Osteoblast (primary cell): ENCODE measurements at regions not wholly inside any gene's neighbourhood (a gene's known extent, or its start where the extent isn't known, plus 50 kb on each side); places are given as distances from the start of the nearest gene placed in this dataset.

ENCODE experiments used
- DNase-seq: peaks from one replicate; pipeline ENCODE4 v3.0.0; 2011; ENCODE audit warnings: low spot score, mixed read lengths; ENCODE audit not compliant: insufficient read length; ENCODE audit errors: missing footprints
- H2AFZ ChIP-seq: 2 replicates; pipeline ENCODE4 v1.6.0; 2011; ENCODE audit warnings: mild to moderate bottlenecking, low read length
- H3K27ac ChIP-seq: 2 replicates; pipeline ENCODE4 v1.5.1; 2011; ENCODE audit warnings: mild to moderate bottlenecking, low read depth, low read length, moderate library complexity
- H3K27me3 ChIP-seq: 2 replicates; pipeline ENCODE4 v1.6.0; 2012; ENCODE audit warnings: mild to moderate bottlenecking, control low read depth, inconsistent platforms, low read length, moderate library complexity; ENCODE audit not compliant: insufficient read depth
- H3K36me3 ChIP-seq: 2 replicates; pipeline ENCODE4 v1.5.1; 2011; ENCODE audit warnings: mild to moderate bottlenecking, low read length, control low read depth, moderate library complexity; ENCODE audit not compliant: insufficient read depth
- H3K4me1 ChIP-seq: 2 replicates; pipeline ENCODE4 v1.5.1; 2011; ENCODE audit warnings: mild to moderate bottlenecking, low read length, control low read depth, moderate library complexity; ENCODE audit not compliant: insufficient read depth
- H3K4me2 ChIP-seq: 2 replicates; pipeline ENCODE4 v1.6.0; 2011; ENCODE audit warnings: mild to moderate bottlenecking, low read length; ENCODE audit not compliant: insufficient read depth
- H3K4me3 ChIP-seq: fragments of 200-600 bp; sonication (generic); 3 replicates; pipeline ENCODE4 v1.5.1; 2012; ENCODE audit warnings: mild to moderate bottlenecking, low read length, inconsistent platforms; ENCODE audit not compliant: insufficient read depth
- H3K79me2 ChIP-seq: 2 replicates; pipeline ENCODE4 v1.6.0; 2012; ENCODE audit warnings: mild to moderate bottlenecking, low read length, control low read depth, inconsistent platforms; ENCODE audit not compliant: insufficient read depth
- H3K9me3 ChIP-seq: 2 replicates; pipeline ENCODE4 v1.5.1; 2011; ENCODE audit warnings: low read depth, low read length, control low read depth
- H4K20me1 ChIP-seq: 2 replicates; pipeline ENCODE4 v1.6.0; 2012; ENCODE audit warnings: mild to moderate bottlenecking, low read length, control low read depth; ENCODE audit not compliant: insufficient read depth
- TF ChIP-seq, protein P1 (sequence below): IDR thresholded peaks from 2 replicates; pipeline ENCODE4 v1.5.1; 2011; ENCODE audit warnings: mild to moderate bottlenecking, low read depth, low read length, moderate library complexity; ENCODE audit errors: extremely low read depth

DNA sequence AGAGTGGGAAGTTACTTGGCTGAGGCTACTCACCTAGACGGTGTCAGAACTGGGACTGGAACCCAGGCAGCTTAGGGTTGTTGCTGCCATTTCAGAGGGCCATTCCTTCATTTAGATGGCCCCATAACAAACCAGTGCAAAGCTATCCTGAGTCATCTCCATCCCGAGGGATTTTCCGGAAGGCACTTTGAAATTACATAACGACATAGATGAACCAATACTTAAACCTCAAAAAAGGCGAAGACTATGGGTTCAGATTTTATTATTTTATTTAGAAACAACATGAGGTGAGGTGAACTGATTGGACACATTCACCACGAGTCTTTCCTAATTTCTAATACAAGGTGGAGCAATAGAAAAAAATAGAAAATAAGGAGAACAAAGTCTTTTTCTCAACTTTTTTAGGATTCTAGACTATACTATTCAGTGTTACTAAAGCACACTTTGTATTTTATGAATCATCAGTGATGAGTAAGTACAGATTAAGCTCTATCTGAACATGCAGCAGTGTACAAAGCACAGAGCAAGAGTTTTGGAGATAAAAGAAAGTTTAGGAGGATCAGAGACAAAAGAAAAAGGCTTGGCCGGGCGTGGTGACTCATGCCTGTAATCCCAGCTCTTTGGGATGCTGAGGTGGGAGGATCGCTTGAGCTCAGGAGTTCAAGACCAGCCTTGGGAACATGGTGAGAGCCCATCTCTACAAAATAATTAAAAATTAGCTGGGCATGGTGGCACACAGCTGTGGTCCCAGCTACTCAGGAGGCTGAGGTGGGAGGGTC is 79.5 kb upstream of the SVIL start:
- Histone ChIP-seq H3K4me2 (peak overlapping the region; percentile 37), H2AFZ (no peak overlapping the region), H3K27me3 (no peaks in the 10 kb centered on the region), H3K9me3 (no peaks in the 10 kb centered on the region), H3K27ac (peak overlapping the region; percentile 62), H3K4me3 (no peak overlapping the region), H3K79me2 (peaks cover 21% of the 10 kb centered on the region), H3K4me1 (peaks cover 29% of the 10 kb centered on the region), H4K20me1 (no peaks in the 10 kb centered on the region), H3K36me3 (no peaks in the 10 kb centered on the region)
- peak; percentile 85 for DNase-seq
- TF ChIP-seq, protein P1, sequence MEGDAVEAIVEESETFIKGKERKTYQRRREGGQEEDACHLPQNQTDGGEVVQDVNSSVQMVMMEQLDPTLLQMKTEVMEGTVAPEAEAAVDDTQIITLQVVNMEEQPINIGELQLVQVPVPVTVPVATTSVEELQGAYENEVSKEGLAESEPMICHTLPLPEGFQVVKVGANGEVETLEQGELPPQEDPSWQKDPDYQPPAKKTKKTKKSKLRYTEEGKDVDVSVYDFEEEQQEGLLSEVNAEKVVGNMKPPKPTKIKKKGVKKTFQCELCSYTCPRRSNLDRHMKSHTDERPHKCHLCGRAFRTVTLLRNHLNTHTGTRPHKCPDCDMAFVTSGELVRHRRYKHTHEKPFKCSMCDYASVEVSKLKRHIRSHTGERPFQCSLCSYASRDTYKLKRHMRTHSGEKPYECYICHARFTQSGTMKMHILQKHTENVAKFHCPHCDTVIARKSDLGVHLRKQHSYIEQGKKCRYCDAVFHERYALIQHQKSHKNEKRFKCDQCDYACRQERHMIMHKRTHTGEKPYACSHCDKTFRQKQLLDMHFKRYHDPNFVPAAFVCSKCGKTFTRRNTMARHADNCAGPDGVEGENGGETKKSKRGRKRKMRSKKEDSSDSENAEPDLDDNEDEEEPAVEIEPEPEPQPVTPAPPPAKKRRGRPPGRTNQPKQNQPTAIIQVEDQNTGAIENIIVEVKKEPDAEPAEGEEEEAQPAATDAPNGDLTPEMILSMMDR = no peak

DNA sequence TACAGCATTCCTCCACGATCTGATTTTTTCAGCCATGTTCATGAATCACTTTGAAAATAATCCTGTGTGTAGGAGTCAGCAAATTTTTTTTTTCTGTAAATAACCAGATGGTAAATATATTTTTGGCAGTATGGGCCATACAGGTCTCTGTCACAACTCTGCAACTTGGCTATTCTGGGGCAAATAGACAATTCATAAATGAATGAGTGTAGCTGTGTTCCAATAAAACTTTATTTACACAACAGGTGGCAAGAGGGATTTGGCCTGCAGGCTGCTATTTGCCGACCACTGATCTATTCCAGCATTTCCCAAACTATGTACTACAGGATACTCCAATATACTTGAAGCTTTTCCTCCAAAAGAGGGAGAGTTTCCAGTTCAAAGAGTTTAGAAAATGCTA is 78.7 kb upstream of the SVIL start:
- peak overlapping the region; percentile 37 for H3K4me2 ChIP-seq
- no peaks in the 10 kb centered on the region for H4K20me1 ChIP-seq
- no peak overlapping the region for H2AFZ ChIP-seq
- no peaks in the 10 kb centered on the region for H3K9me3 ChIP-seq
- H3K79me2 ChIP-seq = peaks cover 21% of the 10 kb centered on the region
- no peak overlapping the region for H3K4me3 ChIP-seq
- peak overlapping the region; percentile 62 for H3K27ac ChIP-seq
- H3K4me1 ChIP-seq = peaks cover 24% of the 10 kb centered on the region
- no peaks in the 10 kb centered on the region for H3K27me3 ChIP-seq
- TF ChIP-seq, protein P1 = no peak
- H3K36me3 ChIP-seq = no peaks in the 10 kb centered on the region
- DNase-seq = no peak

DNA sequence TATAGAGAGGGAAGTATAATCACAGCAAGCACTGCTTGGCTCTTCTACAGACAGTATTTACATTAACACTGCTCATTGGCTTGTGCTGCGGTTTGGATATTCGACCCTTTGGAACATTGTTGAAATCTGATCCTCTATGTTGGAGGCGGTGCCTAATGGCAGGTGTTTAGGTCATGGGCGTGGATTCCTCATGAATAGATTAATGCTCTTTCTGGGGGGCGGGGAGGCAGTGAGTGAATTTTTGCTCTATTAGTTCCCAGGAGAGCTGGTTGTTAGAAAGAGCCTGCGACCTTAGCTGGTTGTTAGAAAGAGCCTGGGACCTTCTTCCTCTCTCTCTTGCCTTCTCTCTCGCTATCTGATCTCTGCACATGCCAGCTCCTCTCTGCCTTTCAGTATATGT is 77.3 kb upstream of the SVIL start:
- Histone ChIP-seq H4K20me1 (no peaks in the 10 kb centered on the region), H3K4me2 (no peak overlapping the region)
- DNase-seq = no peak

DNA sequence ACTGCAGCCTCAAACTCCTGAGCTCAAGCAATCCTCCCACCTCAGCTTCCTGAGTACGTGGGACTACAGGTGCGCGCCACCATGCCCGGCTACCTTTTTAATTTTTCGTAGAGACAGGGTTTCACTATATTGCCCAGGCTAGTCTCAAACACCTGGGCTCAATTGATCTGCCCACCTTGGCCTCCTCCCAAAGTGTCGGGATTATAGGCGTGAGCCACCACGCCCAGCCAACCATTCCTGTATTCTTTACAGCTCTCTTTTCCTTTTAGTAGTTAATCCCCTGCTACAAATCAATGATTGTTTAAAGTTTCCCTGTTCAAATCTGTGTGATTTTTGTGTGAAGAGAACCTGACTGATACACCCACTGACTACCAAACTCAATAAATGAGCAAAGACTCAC is 75.4 kb upstream of the SVIL start:
- H3K4me2 ChIP-seq = no peak overlapping the region
- no peak overlapping the region for H3K27ac ChIP-seq
- no peaks in the 10 kb centered on the region for H3K27me3 ChIP-seq
- no peak overlapping the region for H2AFZ ChIP-seq
- TF ChIP-seq, protein P1 = no peak
- peaks cover 13% of the 10 kb centered on the region for H3K79me2 ChIP-seq
- H3K4me1 ChIP-seq = peaks cover 20% of the 10 kb centered on the region
- no peak overlapping the region for H3K4me3 ChIP-seq
- no peaks in the 10 kb centered on the region for H3K9me3 ChIP-seq
- H4K20me1 ChIP-seq = no peaks in the 10 kb centered on the region
- H3K36me3 ChIP-seq = no peaks in the 10 kb centered on the region
- no peak for DNase-seq

More for the DNA sequence above, 77.3 kb upstream of the SVIL start:
- no peak overlapping the region for H2AFZ ChIP-seq
- no peak overlapping the region for H3K4me3 ChIP-seq
- TF ChIP-seq, protein P1 = no peak
- no peaks in the 10 kb centered on the region for H3K27me3 ChIP-seq
- H3K4me1 ChIP-seq = peaks cover 24% of the 10 kb centered on the region
- H3K36me3 ChIP-seq = no peaks in the 10 kb centered on the region
- peaks cover 19% of the 10 kb centered on the region for H3K79me2 ChIP-seq
- no peak overlapping the region for H3K27ac ChIP-seq
- H3K9me3 ChIP-seq = no peaks in the 10 kb centered on the region
